T-cell (primary cell): ENCODE measurements at regions not wholly inside any gene's neighbourhood (a gene's known extent, or its start where the extent isn't known, plus 50 kb on each side); places are given as distances from the start of the nearest gene placed in this dataset.

Experiments used
- ATAC-seq, 4 experiments: fragments of 200-7000 bp in 3 of 4; fragments of 150-1000 bp in 1 of 4; cut with Tn5 transposase; replicated peaks in 1 of 4; 1 replicate in 3 of 4; 2 replicates in 1 of 4; pipeline ENCODE4 v1.10.0; 2021; ENCODE audit warnings: moderate library complexity in 3 of 4, mild to moderate bottlenecking in 2 of 4, moderate number of reproducible peaks in 1 of 4
- CTCF ChIA-PET, 2 donors: fragments of 300-600 bp; sonication (Branson Sonifier 250); formaldehyde crosslinking; loops; one replicate each; lab custom pipeline; 2022; ENCODE audit warnings: antibody characterized with exemption in 2 of 2; lab: Charles Lee
- POLR2A ChIA-PET, 2 donors: fragments of 300-600 bp; sonication (Branson Sonifier 250); formaldehyde crosslinking; loops; one replicate each; lab custom pipeline; 2022; ENCODE audit warnings: antibody characterized with exemption in 2 of 2; lab: Charles Lee
- DNase-seq, 35 experiments: peaks; one replicate each; pipeline versions ENCODE4 v3.0.0 to v3.0.0-alpha.2; 2013 to 2023
- H3K27ac ChIP-seq: one replicate; pipeline ENCODE4 v1.5.1; 2013; ENCODE audit warnings: low read length
- H3K27me3 ChIP-seq, 2 experiments: replicated peaks in 1 of 2; 1 replicate in 1 of 2; 2 replicates in 1 of 2; pipeline versions ENCODE4 v1.6.1 to v1.7.0; 2013; ENCODE audit warnings: low read length in 1 of 2, mixed read lengths in 1 of 2; ENCODE audit not compliant: control insufficient read depth in 2 of 2, insufficient read depth in 2 of 2; ENCODE audit errors: extremely low read depth in 1 of 2
- H3K36me3 ChIP-seq, 2 donors: 1 replicate in 1 of 2; 2 replicates in 1 of 2; pipeline versions ENCODE4 v1.6.1 to v1.7.0; 2013; ENCODE audit warnings: low read length in 1 of 2; ENCODE audit not compliant: control insufficient read depth in 2 of 2, insufficient read depth in 1 of 2; ENCODE audit errors: extremely low read depth in 1 of 2
- H3K4me1 ChIP-seq, 2 experiments: 1 replicate in 1 of 2; 2 replicates in 1 of 2; pipeline versions ENCODE4 v1.6.1 to v1.7.0; 2013; ENCODE audit warnings: low read length in 2 of 2, mixed read lengths in 1 of 2; ENCODE audit not compliant: insufficient read depth in 2 of 2, control insufficient read depth in 1 of 2; ENCODE audit errors: extremely low read depth in 1 of 2
- H3K4me3 ChIP-seq, 2 donors: 1 replicate in 1 of 2; 2 replicates in 1 of 2; pipeline versions ENCODE4 v1.5.1 to v1.7.0; 2013; ENCODE audit warnings: mild to moderate bottlenecking in 2 of 2, low read length in 1 of 2, moderate library complexity in 1 of 2; ENCODE audit not compliant: control insufficient read depth in 1 of 2; ENCODE audit errors: extremely low read depth in 1 of 2
- H3K9me3 ChIP-seq: 2 replicates; pipeline ENCODE4 v1.7.0; 2013
- H3K27ac Mint-ChIP-seq, 2 donors: one replicate each; pipeline ENCODE4 v1.8.0; 2020 to 2021; ENCODE audit warnings: mild to moderate bottlenecking in 2 of 2, mixed read lengths in 2 of 2
- H3K27me3 Mint-ChIP-seq, 2 donors: one replicate each; pipeline ENCODE4 v1.8.0; 2021 to 2022; ENCODE audit warnings: mixed read lengths in 2 of 2
- H3K36me3 Mint-ChIP-seq: one replicate; pipeline ENCODE4 v1.8.0; 2021; ENCODE audit warnings: mixed read lengths
- H3K4me1 Mint-ChIP-seq, 3 donors: one replicate each; pipeline ENCODE4 v1.8.0; 2020 to 2022; ENCODE audit warnings: mixed read lengths in 3 of 3, mild to moderate bottlenecking in 1 of 3
- H3K4me3 Mint-ChIP-seq, 3 donors: one replicate each; pipeline ENCODE4 v1.8.0; 2020 to 2022; ENCODE audit warnings: mild to moderate bottlenecking in 3 of 3, mixed read lengths in 3 of 3, moderate library complexity in 3 of 3
- H3K9me3 Mint-ChIP-seq, 3 donors: one replicate each; pipeline ENCODE4 v1.8.0; 2020 to 2022; ENCODE audit warnings: mixed read lengths in 3 of 3
- WGBS: methylation state at CpG from one replicate; pipeline ENCODE4 v1.1.5; 2013; ENCODE audit warnings: missing lambda C conversion rate; ENCODE audit not compliant: insufficient coverage; 5-methylcytosine and 5-hydroxymethylcytosine counted together

- Histone ChIP-seq H3K9me3 (no peaks in the 10 kb centered on the region), H3K27ac (no peak overlapping the region), H3K4me3 (no peak overlapping the region), H3K36me3 (no peaks in the 10 kb centered on the region), H3K4me1 (no peaks in the 10 kb centered on the region), H3K27me3 (no peaks in the 10 kb centered on the region)
- ChIA-PET POLR2A (no interaction called here), CTCF (no interaction called here)
- Mint-ChIP-seq H3K9me3 (peaks cover 5 to 16% (median 14%) of the 10 kb centered on the region in 3 donors), H3K36me3 (no peaks in the 10 kb centered on the region), H3K4me1 (no peaks in the 10 kb centered on the region), H3K4me3 (no peak overlapping the region), H3K27ac (no peak overlapping the region), H3K27me3 (no peaks in the 10 kb centered on the region)
- WGBS = no CpG with 5 or more reads among the region's 3 CpGs
- DNase-seq (no peak), ATAC-seq (no peak)
Measured at GRCh38 chr4:127249066-127249766, 383.5 kb upstream of the INTU start.

GRCh38 chr4:127249767-127250108 lies 383.0 kb upstream of the INTU start:
- no peaks in the 10 kb centered on the region for H3K9me3 ChIP-seq
- no peaks in the 10 kb centered on the region for H3K27me3 ChIP-seq
- H3K4me3 Mint-ChIP-seq = no peak overlapping the region
- H3K36me3 ChIP-seq = no peaks in the 10 kb centered on the region
- H3K4me1 ChIP-seq = no peaks in the 10 kb centered on the region
- H3K36me3 Mint-ChIP-seq = no peaks in the 10 kb centered on the region
- no CpG with 5 or more reads among the region's 3 CpGs for WGBS
- ATAC-seq (no peak), DNase-seq (no peak)
- no peak overlapping the region for H3K4me3 ChIP-seq
- H3K9me3 Mint-ChIP-seq = peaks cover 9 to 15% (median 14%) of the 10 kb centered on the region in 3 donors
- no peak overlapping the region for H3K27ac Mint-ChIP-seq
- H3K27ac ChIP-seq = no peak overlapping the region
- no peaks in the 10 kb centered on the region for H3K27me3 Mint-ChIP-seq
- ChIA-PET CTCF (no interaction called here), POLR2A (no interaction called here)
- no peaks in the 10 kb centered on the region for H3K4me1 Mint-ChIP-seq

- ChIA-PET POLR2A (no interaction called here), CTCF (no interaction called here)
- Mint-ChIP-seq H3K27ac (no peak overlapping the region), H3K4me3 (no peak overlapping the region), H3K36me3 (no peaks in the 10 kb centered on the region), H3K9me3 (peaks cover 9 to 15% (median 14%) of the 10 kb centered on the region in 3 donors), H3K4me1 (no peaks in the 10 kb centered on the region), H3K27me3 (no peaks in the 10 kb centered on the region)
- Histone ChIP-seq H3K4me1 (no peaks in the 10 kb centered on the region), H3K36me3 (no peaks in the 10 kb centered on the region), H3K4me3 (no peak overlapping the region), H3K9me3 (no peaks in the 10 kb centered on the region), H3K27ac (no peak overlapping the region), H3K27me3 (no peaks in the 10 kb centered on the region)
- ATAC-seq (no peak), DNase-seq (no peak)
- no CpG with 5 or more reads among the region's 5 CpGs for WGBS
Measured at GRCh38 chr4:127250577-127250976, 382.2 kb upstream of the INTU start.

GRCh38 chr4:127251423-127251822 lies 381.3 kb upstream of the INTU start:
- Histone ChIP-seq H3K27me3 (no peaks in the 10 kb centered on the region), H3K4me1 (no peaks in the 10 kb centered on the region), H3K27ac (no peak overlapping the region), H3K4me3 (no peak overlapping the region), H3K36me3 (no peaks in the 10 kb centered on the region), H3K9me3 (no peaks in the 10 kb centered on the region)
- H3K4me1 Mint-ChIP-seq = no peaks in the 10 kb centered on the region
- H3K27me3 Mint-ChIP-seq = no peaks in the 10 kb centered on the region
- CTCF ChIA-PET = no interaction called here
- H3K4me3 Mint-ChIP-seq = no peak overlapping the region
- H3K27ac Mint-ChIP-seq = no peak overlapping the region
- ATAC-seq = no peak
- POLR2A ChIA-PET = no interaction called here
- H3K9me3 Mint-ChIP-seq = peaks cover 9 to 10% (median 10%) of the 10 kb centered on the region in 3 donors
- no peak for DNase-seq
- no peaks in the 10 kb centered on the region for H3K36me3 Mint-ChIP-seq

- CTCF ChIA-PET = no interaction called here
Measured at GRCh38 chr4:127256500-127256899, 376.3 kb upstream of the INTU start.

GRCh38 chr4:127261476-127261875 lies 371.3 kb upstream of the INTU start:
- H3K27me3 ChIP-seq = no peaks in the 10 kb centered on the region
- no peaks in the 10 kb centered on the region for H3K4me1 Mint-ChIP-seq
- ATAC-seq = no peak
- H3K36me3 ChIP-seq = no peaks in the 10 kb centered on the region
- WGBS = no CpG with 5 or more reads among the region's 1 CpG
- no peaks in the 10 kb centered on the region for H3K4me1 ChIP-seq
- no peak overlapping the region for H3K4me3 ChIP-seq
- peaks cover 2 to 17% (median 9%) of the 10 kb centered on the region in 3 donors for H3K9me3 Mint-ChIP-seq
- ChIA-PET CTCF (no interaction called here), POLR2A (no interaction called here)
- H3K27ac ChIP-seq = no peak overlapping the region
- no peaks in the 10 kb centered on the region for H3K9me3 ChIP-seq
- H3K36me3 Mint-ChIP-seq = no peaks in the 10 kb centered on the region
- H3K27ac Mint-ChIP-seq = no peak overlapping the region
- H3K4me3 Mint-ChIP-seq = no peak overlapping the region
- DNase-seq = no peak
- H3K27me3 Mint-ChIP-seq = no peaks in the 10 kb centered on the region

More at GRCh38 chr4:127256500-127256899, 376.3 kb upstream of the INTU start:
- ATAC-seq (no peak), DNase-seq (no peak)
- Mint-ChIP-seq H3K27me3 (no peaks in the 10 kb centered on the region), H3K4me1 (no peaks in the 10 kb centered on the region), H3K27ac (no peak overlapping the region), H3K9me3 (peaks cover 2 to 14% (median 13%) of the 10 kb centered on the region in 3 donors), H3K36me3 (no peaks in the 10 kb centered on the region), H3K4me3 (no peak overlapping the region)
- Histone ChIP-seq H3K27ac (no peak overlapping the region), H3K4me3 (no peak overlapping the region), H3K4me1 (no peaks in the 10 kb centered on the region), H3K27me3 (no peaks in the 10 kb centered on the region), H3K36me3 (no peaks in the 10 kb centered on the region), H3K9me3 (no peaks in the 10 kb centered on the region)
- WGBS = no CpG with 5 or more reads among the region's 4 CpGs
- POLR2A ChIA-PET = interaction anchor here in 1 of 2 donors (0.6 kb wide), 1 partner anchor 138 kb away, joined by 3 read pairs; no protein-coding TSS in a partner anchor

GRCh38 chr4:127268367-127268766 lies 364.4 kb upstream of the INTU start:
- H3K4me1 ChIP-seq = no peaks in the 10 kb centered on the region
- WGBS = no CpG with 5 or more reads among the region's 1 CpG
- Mint-ChIP-seq H3K9me3 (peaks cover 16 to 27% (median 21%) of the 10 kb centered on the region in 3 donors), H3K36me3 (no peaks in the 10 kb centered on the region), H3K27me3 (no peaks in the 10 kb centered on the region), H3K27ac (no peak overlapping the region), H3K4me1 (no peaks in the 10 kb centered on the region), H3K4me3 (no peak overlapping the region)
- H3K27ac ChIP-seq = no peak overlapping the region
- ChIA-PET CTCF (no interaction called here), POLR2A (no interaction called here)
- no peaks in the 10 kb centered on the region for H3K9me3 ChIP-seq
- ATAC-seq (no peak), DNase-seq (no peak)
- no peaks in the 10 kb centered on the region for H3K27me3 ChIP-seq
- H3K36me3 ChIP-seq = no peaks in the 10 kb centered on the region
- H3K4me3 ChIP-seq = no peak overlapping the region
